H1 (cell line): ENCODE measurements at regions not wholly inside any gene's neighbourhood (a gene's known extent, or its start where the extent isn't known, plus 50 kb on each side); places are given as distances from the start of the nearest gene placed in this dataset.

Experiments
- CTCF ChIA-PET: fragments of 300-600 bp; sonication (Branson Sonifier 250); formaldehyde crosslinking; loops from one replicate; lab custom pipeline; 2021; ENCODE audit not compliant: partially characterized antibody; lab: Charles Lee
- POLR2A ChIA-PET: fragments of 300-600 bp; sonication (Branson Sonifier 250); formaldehyde crosslinking; loops from one replicate; lab custom pipeline; 2021; ENCODE audit warnings: inconsistent platforms; ENCODE audit not compliant: partially characterized antibody; lab: Charles Lee
- DNase-seq, 2 experiments: peaks; one replicate each; pipeline versions ENCODE4 v3.0.0 to v3.0.0-alpha.2; 2010 to 2022; ENCODE audit warnings: low spot score in 2 of 2, low read depth in 1 of 2, mixed read lengths in 1 of 2
- FAIRE-seq: peaks from 2 replicates; lab custom pipeline; 2011; peaks lifted over from hg19 to GRCh38; lab: Jason Lieb, UNC
- H2AFZ ChIP-seq: 2 replicates; pipeline ENCODE4 v1.8.1; 2012; ENCODE audit warnings: low read length, inconsistent platforms
- H2AK5ac ChIP-seq: 2 replicates; pipeline ENCODE4 v1.6.1; 2013; ENCODE audit warnings: low read depth, low read length
- H2BK120ac ChIP-seq: replicated peaks from 2 replicates; pipeline ENCODE3; 2013; ENCODE audit warnings: low read depth, low read length, inconsistent platforms
- H2BK12ac ChIP-seq: 2 replicates; pipeline ENCODE4 v1.6.1; 2013; ENCODE audit warnings: low read depth, low read length
- H2BK15ac ChIP-seq: 2 replicates; pipeline ENCODE4 v1.6.1; 2013; ENCODE audit warnings: low read length
- H2BK20ac ChIP-seq: 2 replicates; pipeline ENCODE4 v1.6.1; 2013; ENCODE audit warnings: low read length
- H2BK5ac ChIP-seq: 2 replicates; pipeline ENCODE4 v1.6.1; 2013; ENCODE audit warnings: low read depth, low read length
- H3K14ac ChIP-seq: 2 replicates; pipeline ENCODE4 v1.6.1; 2013; ENCODE audit warnings: inconsistent platforms; ENCODE audit not compliant: insufficient read length
- H3K18ac ChIP-seq: 2 replicates; pipeline ENCODE4 v1.6.1; 2013; ENCODE audit warnings: low read length; ENCODE audit errors: extremely low read depth
- H3K23ac ChIP-seq: 2 replicates; pipeline ENCODE4 v1.6.1; 2013; ENCODE audit warnings: inconsistent platforms; ENCODE audit not compliant: insufficient read length
- H3K23me2 ChIP-seq: 2 replicates; pipeline ENCODE4 v1.6.1; 2013; ENCODE audit warnings: low read depth, low read length
- H3K27ac ChIP-seq: 2 replicates; pipeline ENCODE4 v1.6.1; 2011; ENCODE audit warnings: low read depth, low read length, inconsistent platforms
- H3K27me3 ChIP-seq, 4 experiments: replicated peaks in 1 of 4; 1 replicate in 1 of 4; 2 replicates in 3 of 4; pipeline versions ENCODE4 v1.6.1 to v1.8.1; 2011 to 2013; ENCODE audit warnings: low read length in 3 of 4, mild to moderate bottlenecking in 3 of 4, inconsistent platforms in 2 of 4, mixed read lengths in 2 of 4, moderate library complexity in 1 of 4; ENCODE audit not compliant: control insufficient read depth in 3 of 4, insufficient read depth in 3 of 4; ENCODE audit errors: extremely low read depth in 1 of 4
- H3K36me3 ChIP-seq, 4 experiments: 2 replicates each; pipeline versions ENCODE4 v1.6.1 to v1.8.1; 2011 to 2013; ENCODE audit warnings: mild to moderate bottlenecking in 4 of 4, low read length in 3 of 4, moderate library complexity in 2 of 4, control low read depth in 1 of 4, inconsistent platforms in 1 of 4; ENCODE audit not compliant: insufficient read depth in 4 of 4, control insufficient read depth in 2 of 4
- H3K4ac ChIP-seq: replicated peaks from 2 replicates; pipeline ENCODE3; 2013; ENCODE audit warnings: low read length, low read depth, mixed read lengths, inconsistent platforms; ENCODE audit not compliant: insufficient read length
- H3K4me1 ChIP-seq, 4 experiments: replicated peaks in 1 of 4; 1 replicate in 1 of 4; 2 replicates in 3 of 4; pipeline versions ENCODE4 v1.6.1 to v1.8.1; 2011 to 2013; ENCODE audit warnings: low read length in 3 of 4, inconsistent platforms in 2 of 4, mixed read lengths in 1 of 4; ENCODE audit not compliant: insufficient read depth in 4 of 4, control insufficient read depth in 3 of 4
- H3K4me2 ChIP-seq, 2 experiments: 2 replicates each; pipeline versions ENCODE4 v1.6.1 to v1.8.1; 2011 to 2013; ENCODE audit warnings: low read depth in 2 of 2, low read length in 2 of 2, control low read depth in 1 of 2, inconsistent platforms in 1 of 2, mild to moderate bottlenecking in 1 of 2; ENCODE audit not compliant: insufficient read depth in 1 of 2
- H3K4me3 ChIP-seq, 4 experiments: fragments of 200-600, 300-600 bp in 1 of 4; sonication (generic), shearing (Covaris generic), sonication (Bioruptor Twin) in 1 of 4; 2 replicates each; pipeline versions ENCODE4 v1.5.1 to v1.8.1; 2011 to 2016; ENCODE audit warnings: low read length in 4 of 4, low read depth in 3 of 4, control low read depth in 2 of 4, inconsistent platforms in 2 of 4, mild to moderate bottlenecking in 2 of 4, mixed read lengths in 1 of 4, moderate library complexity in 1 of 4; ENCODE audit not compliant: insufficient read depth in 2 of 4; ENCODE audit errors: extremely low read depth in 1 of 4
- H3K56ac ChIP-seq: replicated peaks from 2 replicates; pipeline ENCODE3; 2013; ENCODE audit warnings: low read depth, mild to moderate bottlenecking, mixed read lengths, low read length, inconsistent platforms; ENCODE audit not compliant: insufficient read length
- H3K79me1 ChIP-seq: 2 replicates; pipeline ENCODE4 v1.6.1; 2013; ENCODE audit warnings: low read depth, low read length, control low read depth
- H3K79me2 ChIP-seq, 2 experiments: 2 replicates each; pipeline versions ENCODE4 v1.6.1 to v1.8.1; 2012 to 2013; ENCODE audit warnings: low read length in 2 of 2, mild to moderate bottlenecking in 2 of 2, inconsistent platforms in 1 of 2; ENCODE audit not compliant: insufficient read depth in 2 of 2, control insufficient read depth in 1 of 2
- H3K9ac ChIP-seq, 4 experiments: replicated peaks in 1 of 4; 1 replicate in 1 of 4; 2 replicates in 3 of 4; pipeline versions ENCODE4 v1.6.1 to v1.8.1; 2011 to 2013; ENCODE audit warnings: low read depth in 3 of 4, low read length in 3 of 4, control low read depth in 2 of 4, mild to moderate bottlenecking in 2 of 4, moderate library complexity in 2 of 4, inconsistent platforms in 1 of 4; ENCODE audit errors: extremely low read depth in 1 of 4
- H3K9me3 ChIP-seq, 2 experiments: 2 replicates each; pipeline versions ENCODE4 v1.6.1 to v1.8.1; 2012 to 2013; ENCODE audit warnings: mild to moderate bottlenecking in 2 of 2, moderate library complexity in 2 of 2, control low read depth in 1 of 2, inconsistent platforms in 1 of 2, low read depth in 1 of 2, low read length in 1 of 2, mixed read lengths in 1 of 2; ENCODE audit not compliant: insufficient read depth in 2 of 2
- H4K20me1 ChIP-seq, 2 experiments: replicated peaks in 1 of 2; 2 replicates each; pipeline versions ENCODE3 to v1.8.1; 2011 to 2013; ENCODE audit warnings: inconsistent platforms in 2 of 2, low read length in 2 of 2, mild to moderate bottlenecking in 1 of 2; ENCODE audit not compliant: insufficient read depth in 2 of 2, control insufficient read depth in 1 of 2
- H4K5ac ChIP-seq: 2 replicates; pipeline ENCODE4 v1.6.1; 2013; ENCODE audit warnings: low read length, low read depth, mixed read lengths, inconsistent platforms; ENCODE audit not compliant: insufficient read length
- H4K8ac ChIP-seq: 2 replicates; pipeline ENCODE4 v1.8.0; 2013; ENCODE audit warnings: mild to moderate bottlenecking, moderate library complexity, low read length, inconsistent platforms; ENCODE audit not compliant: insufficient read depth; ENCODE audit errors: extremely low read depth
- H4K91ac ChIP-seq: replicated peaks from 2 replicates; pipeline ENCODE3; 2013; ENCODE audit warnings: low read length, mixed read lengths, inconsistent platforms; ENCODE audit not compliant: insufficient read length
- KDM1A ChIP-seq: fragments of 200-600, 300-600 bp; sonication (generic); IDR thresholded peaks from 2 replicates; pipeline ENCODE4 v1.7.1; 2016; ENCODE audit warnings: mild to moderate bottlenecking, low read length, borderline replicate concordance
- NANOG ChIP-seq: IDR thresholded peaks from 2 replicates; pipeline ENCODE4 v1.6.1; 2011; ENCODE audit warnings: low read length, low read depth, mild to moderate bottlenecking, inconsistent platforms; ENCODE audit not compliant: insufficient read depth, poor library complexity, severe bottlenecking
- TEAD4 ChIP-seq: IDR thresholded peaks from 2 replicates; pipeline ENCODE4 v1.6.1; 2012; ENCODE audit warnings: low read depth, low read length, inconsistent platforms, mixed read lengths
- WGBS, 2 experiments: shearing (Covaris generic) in 1 of 2; methylation state at CpG; one replicate each; pipeline versions ENCODE4 v1.1.6 to v1.1.7; 2013 to 2015; ENCODE audit warnings: low lambda C conversion rate in 2 of 2, mixed read lengths in 2 of 2, inconsistent platforms in 1 of 2, low coverage in 1 of 2, missing lambda C conversion rate in 1 of 2; ENCODE audit not compliant: insufficient replicate concordance in 2 of 2, insufficient coverage in 1 of 2, insufficient read length in 1 of 2; ENCODE audit errors: extremely low coverage in 1 of 2, missing lambda C conversion rate in 1 of 2; 5-methylcytosine and 5-hydroxymethylcytosine counted together

GRCh38 chr9:34907044-34907443, 51.0 kb upstream of the PHF24 start:
- Histone ChIP-seq H2BK20ac (no peak overlapping the region), H2AK5ac (no peak overlapping the region), H4K8ac (no peak overlapping the region), H3K79me1 (no peaks in the 10 kb centered on the region), H4K91ac (no peak overlapping the region), H3K14ac (no peak overlapping the region), H2BK12ac (no peak overlapping the region), H3K79me2 (no peaks in the 10 kb centered on the region), H4K5ac (no peak overlapping the region), H3K4me1 (peaks cover 0 to 3% (median 0%) of the 10 kb centered on the region in 4 experiments; a peak in 1 of 7 replicates), H3K4me3 (no peak overlapping the region), H3K23ac (no peak overlapping the region), H3K23me2 (no peaks in the 10 kb centered on the region), H3K9ac (no peak overlapping the region), H2BK120ac (no peak overlapping the region), H3K9me3 (no peaks in the 10 kb centered on the region), H3K4ac (no peak overlapping the region), H3K27me3 (no peaks in the 10 kb centered on the region), H3K27ac (no peak overlapping the region), H3K36me3 (no peaks in the 10 kb centered on the region), H3K18ac (no peak overlapping the region), H2AFZ (no peak overlapping the region), H2BK5ac (no peak overlapping the region), H2BK15ac (no peak overlapping the region), H4K20me1 (no peaks in the 10 kb centered on the region), H3K4me2 (no peak overlapping the region), H3K56ac (no peak overlapping the region)
- DNase-seq: no peak
- FAIRE-seq: no peak
- TF ChIP-seq KDM1A: no peak
- peak; percentile 55; the same call in 1 of the 2 replicates for TF ChIP-seq TEAD4
- no peak for TF ChIP-seq NANOG
- CTCF ChIA-PET: interaction anchor here (0.6 to 1.3 kb wide), 5 partner anchors 23 to 1896 kb away, joined by 3 to 5 read pairs (median 3); no protein-coding TSS in a partner anchor
- WGBS, 2 experiments: 59% methylated on average over 2 of the region's 2 CpGs; no CpG with 5 or more reads in 1 of the 2 experiments
- POLR2A ChIA-PET: interaction anchor here (1.0 to 1.3 kb wide), 2 partner anchors 87 to 196 kb away, joined by 3 read pairs; partner anchors contain the start of gene STOML2
